HL-60 (cell line): ENCODE measurements at regions not wholly inside any gene's neighbourhood (a gene's known extent, or its start where the extent isn't known, plus 50 kb on each side); places are given as distances from the start of the nearest gene placed in this dataset.

Source experiments
- CTCF ChIP-seq: IDR thresholded peaks from one replicate; pipeline ENCODE4 v1.5.1; 2011; ENCODE audit warnings: low read length, control low read depth, inconsistent platforms; ENCODE audit not compliant: insufficient read depth
- GABPA ChIP-seq: IDR thresholded peaks from 2 replicates; pipeline ENCODE4 v1.6.1; 2012; ENCODE audit warnings: low read depth
- POLR2AphosphoS5 ChIP-seq: IDR thresholded peaks from 2 replicates; pipeline ENCODE4 v1.6.1; 2012; ENCODE audit warnings: low read depth
- SPI1 ChIP-seq: IDR thresholded peaks from 2 replicates; pipeline ENCODE4 v1.6.1; 2012; ENCODE audit warnings: low read depth, mild to moderate bottlenecking, borderline replicate concordance
- TF ChIP-seq, protein P1 (sequence below): IDR thresholded peaks from 2 replicates; pipeline ENCODE4 v1.6.1; 2012; ENCODE audit warnings: low read depth; ENCODE audit not compliant: insufficient replicate concordance

DNA sequence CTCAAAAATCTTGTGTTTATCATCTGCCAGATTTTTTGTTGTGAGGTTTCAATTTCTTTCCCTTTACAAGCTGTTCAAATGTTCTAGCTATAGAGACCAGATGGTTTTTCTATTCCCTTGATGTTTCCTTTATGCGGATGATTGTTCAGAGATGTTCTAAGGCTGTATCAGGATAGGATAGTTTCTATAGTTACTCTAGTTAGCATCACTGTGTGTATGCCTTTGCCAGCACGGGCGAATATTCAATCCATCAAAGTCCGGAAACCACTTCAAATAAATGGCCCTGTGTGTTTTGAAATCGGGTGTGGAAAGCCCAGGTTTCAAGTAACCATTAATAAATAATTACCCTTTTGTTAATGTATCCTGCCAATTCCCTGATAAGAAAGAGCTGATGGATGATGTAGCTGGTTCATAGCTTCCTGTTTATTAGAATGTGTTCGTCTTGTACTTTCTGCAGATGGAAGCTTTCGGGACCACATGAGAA lies 149.8 kb upstream of the PRKCQ start:
- TF ChIP-seq CTCF (no peak), POLR2AphosphoS5 (no peak), GABPA (no peak), SPI1 (no peak)
- TF ChIP-seq, protein P1, sequence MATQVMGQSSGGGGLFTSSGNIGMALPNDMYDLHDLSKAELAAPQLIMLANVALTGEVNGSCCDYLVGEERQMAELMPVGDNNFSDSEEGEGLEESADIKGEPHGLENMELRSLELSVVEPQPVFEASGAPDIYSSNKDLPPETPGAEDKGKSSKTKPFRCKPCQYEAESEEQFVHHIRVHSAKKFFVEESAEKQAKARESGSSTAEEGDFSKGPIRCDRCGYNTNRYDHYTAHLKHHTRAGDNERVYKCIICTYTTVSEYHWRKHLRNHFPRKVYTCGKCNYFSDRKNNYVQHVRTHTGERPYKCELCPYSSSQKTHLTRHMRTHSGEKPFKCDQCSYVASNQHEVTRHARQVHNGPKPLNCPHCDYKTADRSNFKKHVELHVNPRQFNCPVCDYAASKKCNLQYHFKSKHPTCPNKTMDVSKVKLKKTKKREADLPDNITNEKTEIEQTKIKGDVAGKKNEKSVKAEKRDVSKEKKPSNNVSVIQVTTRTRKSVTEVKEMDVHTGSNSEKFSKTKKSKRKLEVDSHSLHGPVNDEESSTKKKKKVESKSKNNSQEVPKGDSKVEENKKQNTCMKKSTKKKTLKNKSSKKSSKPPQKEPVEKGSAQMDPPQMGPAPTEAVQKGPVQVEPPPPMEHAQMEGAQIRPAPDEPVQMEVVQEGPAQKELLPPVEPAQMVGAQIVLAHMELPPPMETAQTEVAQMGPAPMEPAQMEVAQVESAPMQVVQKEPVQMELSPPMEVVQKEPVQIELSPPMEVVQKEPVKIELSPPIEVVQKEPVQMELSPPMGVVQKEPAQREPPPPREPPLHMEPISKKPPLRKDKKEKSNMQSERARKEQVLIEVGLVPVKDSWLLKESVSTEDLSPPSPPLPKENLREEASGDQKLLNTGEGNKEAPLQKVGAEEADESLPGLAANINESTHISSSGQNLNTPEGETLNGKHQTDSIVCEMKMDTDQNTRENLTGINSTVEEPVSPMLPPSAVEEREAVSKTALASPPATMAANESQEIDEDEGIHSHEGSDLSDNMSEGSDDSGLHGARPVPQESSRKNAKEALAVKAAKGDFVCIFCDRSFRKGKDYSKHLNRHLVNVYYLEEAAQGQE = no peak
